K562 (cell line): ENCODE measurements at regions not wholly inside any gene's neighbourhood (a gene's known extent, or its start where the extent isn't known, plus 50 kb on each side); places are given as distances from the start of the nearest gene placed in this dataset.

Source experiments
- ATAC-seq: fragments of 200-7000 bp; cut with Tn5 transposase; 3 replicates; pipeline ENCODE4 v1.9.1; 2020; ENCODE audit warnings: moderate library complexity
- BruUV-seq: library from RNA; stranded (reverse); fragments of 400-500 nt; replicated peaks from 2 replicates; lab custom pipeline; 2021; lab: Mats Ljungman, UMichigan
- CTCF ChIA-PET: fragments of 300-600 bp; formaldehyde crosslinking; extraction: SDS; loops from one replicate; lab custom pipeline; 2021; ENCODE audit warnings: low intra/inter-chr PET ratio; lab: Yijun Ruan, JAX
- POLR2A ChIA-PET: fragments of 300-600, 350-650 bp; sonication (Branson Sonifier 250); formaldehyde crosslinking; extraction: SDS; loops from one replicate; lab custom pipeline; 2021; ENCODE audit warnings: antibody characterized with exemption, inconsistent platforms; lab: Yijun Ruan, JAX
- DNase-seq, 4 experiments: peaks; one replicate each; pipeline versions ENCODE4 v3.0.0 to v3.0.0-alpha.2; 2011 to 2018; ENCODE audit warnings: low spot score in 3 of 4, mixed read lengths in 3 of 4; ENCODE audit errors: extremely low read depth in 1 of 4
- FAIRE-seq: peaks from 2 replicates; lab custom pipeline; 2011; peaks lifted over from hg19 to GRCh38; lab: Jason Lieb, UNC
- H2AFZ ChIP-seq: 2 replicates; pipeline ENCODE4 v1.6.0; 2011; ENCODE audit warnings: low read depth, low read length, control low read depth, inconsistent platforms
- H3K27ac ChIP-seq: fragments of 200-600 bp; 3 replicates; pipeline ENCODE4 v1.8.0; 2011; ENCODE audit warnings: low read depth, mild to moderate bottlenecking, control low read depth, inconsistent platforms, low read length, moderate library complexity, mixed read lengths; ENCODE audit errors: extremely low read depth
- H3K27me3 ChIP-seq, 2 experiments: fragments of 300-600 bp in 1 of 2; 2 replicates in 1 of 2; 3 replicates in 1 of 2; pipeline versions ENCODE4 v1.6.0 to v1.8.0; 2011; ENCODE audit warnings: inconsistent platforms in 2 of 2, low read length in 2 of 2, mild to moderate bottlenecking in 1 of 2, mixed read lengths in 1 of 2, moderate library complexity in 1 of 2; ENCODE audit not compliant: control insufficient read depth in 2 of 2, insufficient read depth in 2 of 2
- H3K36me3 ChIP-seq: fragments of 300-600 bp; 3 replicates; pipeline ENCODE4 v1.8.0; 2011; ENCODE audit warnings: mild to moderate bottlenecking, low read length, inconsistent platforms; ENCODE audit not compliant: control insufficient read depth, insufficient read depth
- H3K4me1 ChIP-seq, 2 experiments: fragments of 200-600 bp in 1 of 2; replicated peaks in 1 of 2; 2 replicates in 1 of 2; 3 replicates in 1 of 2; pipeline versions ENCODE4 v1.5.1 to v1.8.0; 2011; ENCODE audit warnings: inconsistent platforms in 2 of 2, low read length in 2 of 2, mild to moderate bottlenecking in 1 of 2, mixed read lengths in 1 of 2, moderate library complexity in 1 of 2; ENCODE audit not compliant: control insufficient read depth in 2 of 2, insufficient read depth in 2 of 2
- H3K4me2 ChIP-seq: 2 replicates; pipeline ENCODE4 v1.6.1; 2011; ENCODE audit warnings: low read length, control low read depth, inconsistent platforms, mixed read lengths; ENCODE audit not compliant: insufficient read depth
- H3K4me3 ChIP-seq: fragments of 200-600 bp; sonication (generic), shearing (Covaris generic); 2 replicates; pipeline ENCODE4 v1.5.1; 2016; ENCODE audit warnings: control low read depth, inconsistent platforms
- H3K79me2 ChIP-seq: fragments of 200-600 bp; 3 replicates; pipeline ENCODE4 v1.8.0; 2011; ENCODE audit warnings: low read length, inconsistent platforms; ENCODE audit not compliant: control insufficient read depth, insufficient read depth
- H3K9ac ChIP-seq, 2 experiments: 2 replicates each; pipeline versions ENCODE4 v1.6.0 to v1.6.1; 2011; ENCODE audit warnings: low read depth in 2 of 2, low read length in 2 of 2, control low read depth in 1 of 2, inconsistent platforms in 1 of 2, mild to moderate bottlenecking in 1 of 2, mixed read lengths in 1 of 2; ENCODE audit not compliant: insufficient read depth in 1 of 2
- H3K9me1 ChIP-seq: one replicate; pipeline ENCODE4 v1.6.0; 2011; ENCODE audit warnings: inconsistent platforms, mild to moderate bottlenecking, low read length, moderate library complexity; ENCODE audit not compliant: control insufficient read depth, insufficient read depth
- H3K9me3 ChIP-seq: replicated peaks from 2 replicates; pipeline ENCODE4 v1.5.1; 2011; ENCODE audit warnings: low read depth, low read length, inconsistent platforms; ENCODE audit not compliant: control insufficient read depth, insufficient read depth
- H4K20me1 ChIP-seq: replicated peaks from 2 replicates; pipeline ENCODE4 v1.6.1; 2011; ENCODE audit warnings: low read length, inconsistent platforms, mixed read lengths; ENCODE audit not compliant: control insufficient read depth, insufficient read depth
- CBX5 ChIP-seq: IDR thresholded peaks from 2 replicates; pipeline ENCODE4 v1.6.1; 2014; ENCODE audit warnings: low read depth, borderline replicate concordance
- CHD2 ChIP-seq: IDR thresholded peaks from 2 replicates; pipeline ENCODE4 v1.6.1; 2011; ENCODE audit warnings: low read depth, low read length
- CHD4 ChIP-seq: fragments of 200-600 bp; sonication (generic); IDR thresholded peaks from 3 replicates; pipeline ENCODE4 v1.6.1; 2012; ENCODE audit warnings: low read depth, mild to moderate bottlenecking, mixed read lengths, low read length, inconsistent platforms; ENCODE audit not compliant: insufficient read depth, insufficient replicate concordance, poor library complexity, severe bottlenecking
- FOS ChIP-seq: IDR thresholded peaks from 3 replicates; pipeline ENCODE4 v1.6.1; 2011; ENCODE audit not compliant: insufficient read length; ENCODE audit errors: extremely low read depth
- MEF2D ChIP-seq: conservative IDR thresholded peaks from 2 replicates; pipeline ENCODE4 v1.6.1; 2016; ENCODE audit warnings: low read depth, missing genetic modification characterization, missing compliant biosample characterization
- ZEB2 ChIP-seq: fragments of 450-650 bp; IDR thresholded peaks from 2 replicates; pipeline ENCODE4 v1.6.1; 2016
- ZFX ChIP-seq: sonication (generic); formaldehyde crosslinking; IDR thresholded peaks from 2 replicates; pipeline ENCODE4 v1.8.0; 2022; ENCODE audit warnings: mild to moderate bottlenecking, missing genetic modification reagents, moderate library complexity
- ZNF165 ChIP-seq: fragments of 250-450 bp; sonication (Bioruptor Pico); IDR thresholded peaks from 2 replicates; pipeline ENCODE4 v1.4.0; 2020; ENCODE audit warnings: borderline replicate concordance
- WGBS: fragments of 100-300 bp; shearing (Covaris generic); methylation state at CpG from one replicate; pipeline ENCODE4 v1.1.6; 2016; ENCODE audit warnings: low coverage, mixed read lengths; ENCODE audit not compliant: insufficient coverage; ENCODE audit errors: missing lambda C conversion rate; 5-methylcytosine and 5-hydroxymethylcytosine counted together
- in situ Hi-C: fragments of 300-500 bp; cut with MboI; formaldehyde crosslinking; loops from 4 replicates; pipeline ENCODE4 v1.15.0; 2018; ENCODE audit warnings: inconsistent platforms, mixed read lengths
- intact Hi-C: fragments of 100-400 bp; cut with micrococcal nuclease; formaldehyde crosslinking; loops from 2 replicates; pipeline ENCODE4 v1.14.2; 2022
- TF ChIP-seq, protein P1 (sequence below), 3 experiments: fragments of 200-800 bp in 1 of 3; fragments of 250-450 bp in 1 of 3; fragments of 450-650 bp in 1 of 3; sonication (Bioruptor Pico) in 1 of 3; sonication (Bioruptor generic) in 1 of 3; formaldehyde crosslinking in 1 of 3; IDR thresholded peaks; 2 replicates each; pipeline versions ENCODE4 v1.6.1 to v1.8.0; 2016 to 2022; ENCODE audit warnings: mild to moderate bottlenecking in 2 of 3, missing genetic modification characterization in 2 of 3, missing compliant biosample characterization in 1 of 3, moderate library complexity in 1 of 3
- TF ChIP-seq, protein P2 (sequence below), 3 experiments: fragments of 200-800 bp in 1 of 3; sonication (Bioruptor generic) in 1 of 3; sonication (generic) in 1 of 3; formaldehyde crosslinking in 1 of 3; IDR thresholded peaks; 2 replicates each; pipeline versions ENCODE4 v1.6.1 to v1.8.0; 2016 to 2022; ENCODE audit warnings: mild to moderate bottlenecking in 2 of 3, missing compliant biosample characterization in 2 of 3, missing genetic modification characterization in 2 of 3, missing genetic modification reagents in 1 of 3

DNA sequence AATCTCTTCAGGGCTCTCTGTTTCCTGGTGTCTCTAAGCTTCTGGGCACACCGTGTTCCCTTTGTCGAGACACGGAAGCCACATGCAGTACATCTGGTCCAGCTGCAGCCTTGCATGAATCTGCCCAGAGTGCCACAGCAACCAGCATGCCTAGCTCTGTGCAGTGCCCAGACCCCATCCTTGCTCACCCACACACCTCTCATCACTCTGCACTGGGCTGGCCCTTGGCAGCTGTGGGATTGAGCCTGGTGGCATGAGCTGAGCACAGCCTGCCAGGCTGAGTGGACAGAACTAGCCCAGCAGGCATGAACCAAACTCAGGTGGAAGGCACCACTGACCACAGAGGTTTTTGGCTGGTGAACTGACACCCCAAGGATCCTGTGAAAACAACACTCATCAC, 279.9 kb downstream of the ATXN7L3B start:
- 0% methylated on average over 3 of the region's 3 CpGs for WGBS
- no peak for ATAC-seq
- H3K27me3 ChIP-seq = no peaks in the 10 kb centered on the region

DNA sequence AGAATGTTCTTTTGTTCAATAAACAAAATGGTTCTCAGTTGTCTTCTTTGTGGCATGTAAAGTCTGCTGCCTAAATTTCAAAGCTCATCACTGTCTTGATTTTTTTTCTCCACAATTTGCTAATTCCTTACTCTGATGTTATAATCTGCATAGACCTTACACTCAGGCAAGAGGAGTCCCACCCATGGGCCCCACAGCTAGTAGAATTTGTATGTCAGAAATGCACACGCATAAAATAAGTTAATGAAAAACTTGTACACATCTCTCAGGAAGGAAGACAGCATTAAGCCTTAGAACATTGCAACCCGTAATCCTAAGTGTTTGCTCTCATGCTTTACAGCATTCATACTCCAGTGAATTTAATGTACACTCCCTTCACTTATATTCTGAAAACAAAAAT, 280.8 kb downstream of the ATXN7L3B start:
- H3K9me3 ChIP-seq = no peaks in the 10 kb centered on the region
- intact Hi-C loops = no loop called here
- TF ChIP-seq CHD2 (no peak), ZNF165 (CRISPR knock-in tag) (no peak), FOS (no peak)
- TF ChIP-seq, protein P1, sequence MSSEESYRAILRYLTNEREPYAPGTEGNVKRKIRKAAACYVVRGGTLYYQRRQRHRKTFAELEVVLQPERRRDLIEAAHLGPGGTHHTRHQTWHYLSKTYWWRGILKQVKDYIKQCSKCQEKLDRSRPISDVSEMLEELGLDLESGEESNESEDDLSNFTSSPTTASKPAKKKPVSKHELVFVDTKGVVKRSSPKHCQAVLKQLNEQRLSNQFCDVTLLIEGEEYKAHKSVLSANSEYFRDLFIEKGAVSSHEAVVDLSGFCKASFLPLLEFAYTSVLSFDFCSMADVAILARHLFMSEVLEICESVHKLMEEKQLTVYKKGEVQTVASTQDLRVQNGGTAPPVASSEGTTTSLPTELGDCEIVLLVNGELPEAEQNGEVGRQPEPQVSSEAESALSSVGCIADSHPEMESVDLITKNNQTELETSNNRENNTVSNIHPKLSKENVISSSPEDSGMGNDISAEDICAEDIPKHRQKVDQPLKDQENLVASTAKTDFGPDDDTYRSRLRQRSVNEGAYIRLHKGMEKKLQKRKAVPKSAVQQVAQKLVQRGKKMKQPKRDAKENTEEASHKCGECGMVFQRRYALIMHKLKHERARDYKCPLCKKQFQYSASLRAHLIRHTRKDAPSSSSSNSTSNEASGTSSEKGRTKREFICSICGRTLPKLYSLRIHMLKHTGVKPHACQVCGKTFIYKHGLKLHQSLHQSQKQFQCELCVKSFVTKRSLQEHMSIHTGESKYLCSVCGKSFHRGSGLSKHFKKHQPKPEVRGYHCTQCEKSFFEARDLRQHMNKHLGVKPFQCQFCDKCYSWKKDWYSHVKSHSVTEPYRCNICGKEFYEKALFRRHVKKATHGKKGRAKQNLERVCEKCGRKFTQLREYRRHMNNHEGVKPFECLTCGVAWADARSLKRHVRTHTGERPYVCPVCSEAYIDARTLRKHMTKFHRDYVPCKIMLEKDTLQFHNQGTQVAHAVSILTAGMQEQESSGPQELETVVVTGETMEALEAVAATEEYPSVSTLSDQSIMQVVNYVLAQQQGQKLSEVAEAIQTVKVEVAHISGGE (CRISPR knock-in tag; IDR thresholded peaks at IDR 0.05) = no peak
- no peak overlapping the region for H3K27ac ChIP-seq
- H3K36me3 ChIP-seq = no peaks in the 10 kb centered on the region
- in situ Hi-C loops = no loop called here
- no peak overlapping the region for H3K4me3 ChIP-seq
- H3K9ac ChIP-seq = no peak overlapping the region
- ChIA-PET CTCF (no interaction called here), POLR2A (no interaction called here)
- 0% methylated on average over 2 of the region's 2 CpGs for WGBS
- H3K4me2 ChIP-seq = no peak overlapping the region
- no peak for ATAC-seq
- no peak for DNase-seq
- no peaks in the 10 kb centered on the region for H4K20me1 ChIP-seq
- BruUV-seq = no TSS peak
- FAIRE-seq = no peak
- no peaks in the 10 kb centered on the region for H3K9me1 ChIP-seq
- no peaks in the 10 kb centered on the region for H3K79me2 ChIP-seq
- no peak overlapping the region for H2AFZ ChIP-seq
- no peaks in the 10 kb centered on the region for H3K4me1 ChIP-seq
- no peaks in the 10 kb centered on the region for H3K27me3 ChIP-seq

More for the DNA sequence above, 279.9 kb downstream of the ATXN7L3B start:
- BruUV-seq = no TSS peak
- Histone ChIP-seq H3K27ac (no peak overlapping the region), H2AFZ (no peak overlapping the region), H3K4me3 (no peak overlapping the region), H4K20me1 (no peaks in the 10 kb centered on the region), H3K79me2 (no peaks in the 10 kb centered on the region), H3K4me2 (no peak overlapping the region), H3K9ac (no peak overlapping the region), H3K9me1 (no peaks in the 10 kb centered on the region), H3K9me3 (no peaks in the 10 kb centered on the region), H3K36me3 (no peaks in the 10 kb centered on the region), H3K4me1 (no peaks in the 10 kb centered on the region)
- TF ChIP-seq ZEB2 (no peak), CHD4 (no peak), ZFX (CRISPR knock-in tag) (no peak), MEF2D (tag) (no peak), CBX5 (no peak)
- TF ChIP-seq, protein P2, sequence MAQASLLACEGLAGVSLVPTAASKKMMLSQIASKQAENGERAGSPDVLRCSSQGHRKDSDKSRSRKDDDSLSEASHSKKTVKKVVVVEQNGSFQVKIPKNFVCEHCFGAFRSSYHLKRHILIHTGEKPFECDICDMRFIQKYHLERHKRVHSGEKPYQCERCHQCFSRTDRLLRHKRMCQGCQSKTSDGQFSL (CRISPR knock-in tag; IDR thresholded peaks at IDR 0.05) = no peak
- TF ChIP-seq, protein P2 (tag; IDR thresholded peaks at IDR 0.05) = no peak
- no peak for DNase-seq
- intact Hi-C loops = no loop called here
- FAIRE-seq = no peak
- POLR2A ChIA-PET = interaction anchor here (0.6 kb wide), 1 partner anchor 90 kb away, joined by 3 read pairs; no protein-coding TSS in a partner anchor
- in situ Hi-C loops = no loop called here
- CTCF ChIA-PET = no interaction called here
